Endodermal cell (in vitro differentiated cells): ENCODE measurements at regions not wholly inside any gene's neighbourhood (a gene's known extent, or its start where the extent isn't known, plus 50 kb on each side); places are given as distances from the start of the nearest gene placed in this dataset.
A peak's percentile ranks its signal among the peaks of the same experiment; 100 is the strongest.

Experiments used
- DNase-seq: peaks from one replicate; pipeline ENCODE4 v3.0.0-alpha.2; 2017
- H3K27ac ChIP-seq: 2 replicates; pipeline ENCODE4 v1.5.1; 2013; ENCODE audit warnings: mild to moderate bottlenecking, low read depth, low read length, moderate library complexity
- H3K27me3 ChIP-seq: 2 replicates; pipeline ENCODE4 v1.6.1; 2013; ENCODE audit warnings: mild to moderate bottlenecking, low read length, moderate library complexity; ENCODE audit not compliant: insufficient read depth, control insufficient read depth, poor library complexity, severe bottlenecking
- H3K36me3 ChIP-seq: 2 replicates; pipeline ENCODE4 v1.7.0; 2013; ENCODE audit warnings: mild to moderate bottlenecking, low read length, moderate library complexity; ENCODE audit not compliant: control insufficient read depth, insufficient read depth
- H3K4me1 ChIP-seq: one replicate; pipeline ENCODE4 v1.7.0; 2013; ENCODE audit warnings: low read length; ENCODE audit not compliant: control insufficient read depth, insufficient read depth
- H3K4me3 ChIP-seq: 2 replicates; pipeline ENCODE4 v1.5.1; 2013; ENCODE audit warnings: mild to moderate bottlenecking, low read length, moderate library complexity
- H3K9ac ChIP-seq: 2 replicates; pipeline ENCODE4 v1.6.1; 2013; ENCODE audit warnings: mild to moderate bottlenecking, low read length, moderate library complexity; ENCODE audit not compliant: poor library complexity, severe bottlenecking; ENCODE audit errors: extremely low read depth
- H3K9me3 ChIP-seq: 2 replicates; pipeline ENCODE4 v1.6.1; 2013; ENCODE audit warnings: mild to moderate bottlenecking, low read length, moderate library complexity; ENCODE audit not compliant: control insufficient read depth
- H3K27ac Mint-ChIP-seq: 2 replicates; pipeline ENCODE4 v1.8.0; 2020; ENCODE audit warnings: mixed read lengths
- H3K27me3 Mint-ChIP-seq: 2 replicates; pipeline ENCODE4 v1.8.0; 2021; ENCODE audit warnings: mild to moderate bottlenecking, mixed read lengths; ENCODE audit not compliant: insufficient read depth
- H3K36me3 Mint-ChIP-seq: 2 replicates; pipeline ENCODE4 v1.8.0; 2020; ENCODE audit warnings: low read depth, mixed read lengths
- H3K4me1 Mint-ChIP-seq: 2 replicates; pipeline ENCODE4 v1.8.0; 2020; ENCODE audit warnings: mixed read lengths
- H3K4me3 Mint-ChIP-seq: 2 replicates; pipeline ENCODE4 v1.8.0; 2020; ENCODE audit warnings: mild to moderate bottlenecking, moderate library complexity, mixed read lengths
- H3K9me3 Mint-ChIP-seq: 2 replicates; pipeline ENCODE4 v1.8.0; 2020; ENCODE audit warnings: mild to moderate bottlenecking, mixed read lengths
- WGBS, 2 experiments: methylation state at CpG; one replicate each; pipeline versions ENCODE4 v1.1.5 to v1.1.7; 2013; ENCODE audit warnings: missing lambda C conversion rate in 2 of 2, mixed read lengths in 1 of 2; ENCODE audit not compliant: insufficient coverage in 1 of 2, insufficient read length in 1 of 2; 5-methylcytosine and 5-hydroxymethylcytosine counted together
- TF ChIP-seq, protein P1 (sequence below): fragments of 200-600 bp; sonication (generic); conservative IDR thresholded peaks from 2 replicates; pipeline ENCODE4 v1.5.0; 2021; ENCODE audit warnings: antibody characterized with exemption, mild to moderate bottlenecking

GRCh38 chr20:11072982-11073381 is 399.2 kb upstream of the JAG1 start:
- Mint-ChIP-seq H3K36me3 (no peaks in the 10 kb centered on the region), H3K27ac (no peak overlapping the region), H3K4me1 (peaks cover 1% of the 10 kb centered on the region), H3K27me3 (no peaks in the 10 kb centered on the region), H3K9me3 (peaks cover 4% of the 10 kb centered on the region), H3K4me3 (no peak overlapping the region)
- Histone ChIP-seq H3K36me3 (no peaks in the 10 kb centered on the region), H3K27ac (no peak overlapping the region), H3K9ac (no peak overlapping the region), H3K4me3 (no peak overlapping the region), H3K4me1 (peaks cover 3% of the 10 kb centered on the region), H3K27me3 (no peaks in the 10 kb centered on the region), H3K9me3 (no peaks in the 10 kb centered on the region)
- WGBS, 2 experiments: 90% methylated on average over 1 of the region's 1 CpG; no CpG with 5 or more reads in 1 of the 2 experiments
- TF ChIP-seq, protein P1, sequence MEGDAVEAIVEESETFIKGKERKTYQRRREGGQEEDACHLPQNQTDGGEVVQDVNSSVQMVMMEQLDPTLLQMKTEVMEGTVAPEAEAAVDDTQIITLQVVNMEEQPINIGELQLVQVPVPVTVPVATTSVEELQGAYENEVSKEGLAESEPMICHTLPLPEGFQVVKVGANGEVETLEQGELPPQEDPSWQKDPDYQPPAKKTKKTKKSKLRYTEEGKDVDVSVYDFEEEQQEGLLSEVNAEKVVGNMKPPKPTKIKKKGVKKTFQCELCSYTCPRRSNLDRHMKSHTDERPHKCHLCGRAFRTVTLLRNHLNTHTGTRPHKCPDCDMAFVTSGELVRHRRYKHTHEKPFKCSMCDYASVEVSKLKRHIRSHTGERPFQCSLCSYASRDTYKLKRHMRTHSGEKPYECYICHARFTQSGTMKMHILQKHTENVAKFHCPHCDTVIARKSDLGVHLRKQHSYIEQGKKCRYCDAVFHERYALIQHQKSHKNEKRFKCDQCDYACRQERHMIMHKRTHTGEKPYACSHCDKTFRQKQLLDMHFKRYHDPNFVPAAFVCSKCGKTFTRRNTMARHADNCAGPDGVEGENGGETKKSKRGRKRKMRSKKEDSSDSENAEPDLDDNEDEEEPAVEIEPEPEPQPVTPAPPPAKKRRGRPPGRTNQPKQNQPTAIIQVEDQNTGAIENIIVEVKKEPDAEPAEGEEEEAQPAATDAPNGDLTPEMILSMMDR: no peak
- DNase-seq: no peak

DNA sequence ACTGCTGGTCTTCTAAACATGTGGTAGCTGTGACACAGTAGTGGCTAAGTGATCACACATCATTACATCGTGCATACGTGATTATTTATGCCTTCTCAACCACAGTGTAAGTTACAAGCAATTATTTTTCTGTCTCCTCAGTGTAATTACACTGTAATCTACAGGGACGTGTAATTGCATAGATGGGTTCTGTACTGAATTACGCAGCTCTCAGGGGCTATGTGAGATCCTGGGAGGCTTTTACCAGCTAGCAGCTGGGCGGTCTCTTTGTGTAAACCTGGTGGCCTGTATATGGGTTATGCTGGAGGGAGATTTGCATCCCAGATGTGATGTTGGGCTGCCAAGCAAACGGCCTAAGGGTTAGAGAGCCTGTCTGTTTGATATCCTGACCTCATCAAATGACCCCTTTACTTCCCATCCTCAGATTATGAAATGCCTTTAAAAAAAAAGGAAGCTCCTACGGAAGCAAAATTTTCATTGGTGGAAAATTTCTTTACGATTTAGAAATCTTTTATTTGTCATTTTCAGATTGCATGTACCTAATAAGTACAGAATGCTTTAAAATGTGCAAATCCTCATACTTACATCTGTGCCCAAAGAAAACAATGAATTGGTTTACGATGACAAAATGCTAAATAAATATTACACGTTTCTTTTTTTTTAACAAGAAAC is 402.8 kb upstream of the JAG1 start:
- H3K27ac ChIP-seq: peak overlapping the region; percentile 48
- H3K36me3 Mint-ChIP-seq: no peaks in the 10 kb centered on the region
- H3K4me1 ChIP-seq: peaks cover 3% of the 10 kb centered on the region
- no peak overlapping the region for H3K4me3 ChIP-seq
- no peaks in the 10 kb centered on the region for H3K36me3 ChIP-seq
- TF ChIP-seq, protein P1: no peak
- DNase-seq: no peak
- H3K9ac ChIP-seq: no peak overlapping the region
- H3K4me3 Mint-ChIP-seq: no peak overlapping the region
- no peaks in the 10 kb centered on the region for H3K27me3 Mint-ChIP-seq
- 89 to 100% methylated on average over 4 to 9 of the region's 10 CpGs for WGBS, 2 experiments
- H3K9me3 ChIP-seq: no peaks in the 10 kb centered on the region
- peaks cover 1% of the 10 kb centered on the region for H3K4me1 Mint-ChIP-seq
- H3K27me3 ChIP-seq: no peaks in the 10 kb centered on the region
- peaks cover 4% of the 10 kb centered on the region for H3K9me3 Mint-ChIP-seq
- H3K27ac Mint-ChIP-seq: no peak overlapping the region

GRCh38 chr20:11077226-11077625 is 403.4 kb upstream of the JAG1 start:
- H3K36me3 Mint-ChIP-seq: no peaks in the 10 kb centered on the region
- 92 to 100% methylated on average over 1 to 2 of the region's 2 CpGs for WGBS, 2 experiments

More at GRCh38 chr20:11077226-11077625, 403.4 kb upstream of the JAG1 start:
- no peaks in the 10 kb centered on the region for H3K27me3 Mint-ChIP-seq
- no peaks in the 10 kb centered on the region for H3K36me3 ChIP-seq
- H3K4me1 ChIP-seq: peaks cover 3% of the 10 kb centered on the region
- H3K9ac ChIP-seq: no peak overlapping the region
- TF ChIP-seq, protein P1: no peak
- H3K27ac ChIP-seq: no peak overlapping the region
- no peak for DNase-seq
- peaks cover under 1% of the 10 kb centered on the region for H3K9me3 Mint-ChIP-seq
- H3K27ac Mint-ChIP-seq: no peak overlapping the region
- peaks cover 1% of the 10 kb centered on the region for H3K4me1 Mint-ChIP-seq
- no peaks in the 10 kb centered on the region for H3K9me3 ChIP-seq
- H3K4me3 Mint-ChIP-seq: no peak overlapping the region
- H3K27me3 ChIP-seq: no peaks in the 10 kb centered on the region
- H3K4me3 ChIP-seq: no peak overlapping the region
